ENCODE measurements at regions not wholly inside any gene's neighbourhood (a gene's known extent, or its start where the extent isn't known, plus 50 kb on each side); places are given as distances from the start of the nearest gene placed in this dataset.

GRCh38 chr6:167755461-167755860, 71.2 kb upstream of the AFDN start:
- Histone ChIP-seq H3K4me2 (ENCODE audit: low read depth, low read length) (no peak overlapping the region), H3K79me2 (ENCODE audit: low read length) (no peaks in the 10 kb centered on the region), H3K9ac (ENCODE audit: low read length) (no peak overlapping the region), H3K9me2 (replicated peaks; ENCODE audit: insufficient read depth, low read length) (no peaks in the 10 kb centered on the region), H3K27ac (ENCODE audit: low read length) (no peak overlapping the region), H3F3A (ENCODE audit: insufficient read depth, low read length) (no peaks in the 10 kb centered on the region), H3K4me3 (ENCODE audit: low read length) (no peak overlapping the region), H4K20me1 (ENCODE audit: insufficient read depth, low read length) (no peaks in the 10 kb centered on the region), H3K27me3 (replicated peaks; ENCODE audit: insufficient read depth, low read length) (no peaks in the 10 kb centered on the region), H3K9me3 (replicated peaks; ENCODE audit: insufficient read depth, low read length) (no peaks in the 10 kb centered on the region), H3K4me1 (ENCODE audit: low read length) (no peaks in the 10 kb centered on the region), H2AFZ (ENCODE audit: low read length) (no peak overlapping the region), H3K36me3 (replicated peaks; ENCODE audit: insufficient read depth, low read length) (no peaks in the 10 kb centered on the region)
- DNase-seq: no peak
- TF ChIP-seq CTCF (IDR thresholded peaks at IDR 0.05; ENCODE audit: low read length) (no peak), EZH2phosphoT487 (IDR thresholded peaks at IDR 0.05; ENCODE audit: low read length) (no peak), EZH2 (optimal IDR thresholded peaks at IDR 0.05; ENCODE audit: low read depth, low read length) (no peak)

GRCh38 chr6:167756597-167756996, 70.1 kb upstream of the AFDN start:
- H3K79me2 ChIP-seq (ENCODE audit: low read length): no peaks in the 10 kb centered on the region
- no peak for TF ChIP-seq EZH2 (optimal IDR thresholded peaks at IDR 0.05; ENCODE audit: low read depth, low read length)
- no peak for TF ChIP-seq CTCF (IDR thresholded peaks at IDR 0.05; ENCODE audit: low read length)
- TF ChIP-seq EZH2phosphoT487 (IDR thresholded peaks at IDR 0.05; ENCODE audit: low read length): no peak
- H3K27me3 ChIP-seq (replicated peaks; ENCODE audit: insufficient read depth, low read length): no peaks in the 10 kb centered on the region

GRCh38 chr6:167757249-167757648, 69.5 kb upstream of the AFDN start:
- no peak overlapping the region for H3K9ac ChIP-seq (ENCODE audit: low read length)
- no peaks in the 10 kb centered on the region for H3K27me3 ChIP-seq (replicated peaks; ENCODE audit: insufficient read depth, low read length)
- no peaks in the 10 kb centered on the region for H4K20me1 ChIP-seq (ENCODE audit: insufficient read depth, low read length)
- H3K4me3 ChIP-seq (ENCODE audit: low read length): no peak overlapping the region
- H3F3A ChIP-seq (ENCODE audit: insufficient read depth, low read length): no peaks in the 10 kb centered on the region
- H3K9me2 ChIP-seq (replicated peaks; ENCODE audit: insufficient read depth, low read length): no peaks in the 10 kb centered on the region
- H3K4me2 ChIP-seq (ENCODE audit: low read depth, low read length): no peak overlapping the region
- no peak for TF ChIP-seq EZH2 (optimal IDR thresholded peaks at IDR 0.05; ENCODE audit: low read depth, low read length)
- TF ChIP-seq CTCF (IDR thresholded peaks at IDR 0.05; ENCODE audit: low read length): no peak
- no peak for TF ChIP-seq EZH2phosphoT487 (IDR thresholded peaks at IDR 0.05; ENCODE audit: low read length)
- DNase-seq: no peak
- no peak overlapping the region for H3K27ac ChIP-seq (ENCODE audit: low read length)
- no peak overlapping the region for H2AFZ ChIP-seq (ENCODE audit: low read length)
- no peaks in the 10 kb centered on the region for H3K36me3 ChIP-seq (replicated peaks; ENCODE audit: insufficient read depth, low read length)
- H3K9me3 ChIP-seq (replicated peaks; ENCODE audit: insufficient read depth, low read length): no peaks in the 10 kb centered on the region
- no peaks in the 10 kb centered on the region for H3K4me1 ChIP-seq (ENCODE audit: low read length)
- no peaks in the 10 kb centered on the region for H3K79me2 ChIP-seq (ENCODE audit: low read length)

More at GRCh38 chr6:167756597-167756996, 70.1 kb upstream of the AFDN start:
- Histone ChIP-seq H3K27ac (ENCODE audit: low read length) (no peak overlapping the region), H3K9me2 (replicated peaks; ENCODE audit: insufficient read depth, low read length) (no peaks in the 10 kb centered on the region), H3K36me3 (replicated peaks; ENCODE audit: insufficient read depth, low read length) (no peaks in the 10 kb centered on the region), H3K4me1 (ENCODE audit: low read length) (no peaks in the 10 kb centered on the region), H2AFZ (ENCODE audit: low read length) (no peak overlapping the region), H3K4me2 (ENCODE audit: low read depth, low read length) (no peak overlapping the region), H3K9ac (ENCODE audit: low read length) (no peak overlapping the region), H4K20me1 (ENCODE audit: insufficient read depth, low read length) (no peaks in the 10 kb centered on the region), H3F3A (ENCODE audit: insufficient read depth, low read length) (no peaks in the 10 kb centered on the region), H3K4me3 (ENCODE audit: low read length) (no peak overlapping the region), H3K9me3 (replicated peaks; ENCODE audit: insufficient read depth, low read length) (no peaks in the 10 kb centered on the region)
- no peak for DNase-seq

Measured in MM.1S (cell line).